ENCODE measurements at regions not wholly inside any gene's neighbourhood (a gene's known extent, or its start where the extent isn't known, plus 50 kb on each side); places are given as distances from the start of the nearest gene placed in this dataset.

DNA sequence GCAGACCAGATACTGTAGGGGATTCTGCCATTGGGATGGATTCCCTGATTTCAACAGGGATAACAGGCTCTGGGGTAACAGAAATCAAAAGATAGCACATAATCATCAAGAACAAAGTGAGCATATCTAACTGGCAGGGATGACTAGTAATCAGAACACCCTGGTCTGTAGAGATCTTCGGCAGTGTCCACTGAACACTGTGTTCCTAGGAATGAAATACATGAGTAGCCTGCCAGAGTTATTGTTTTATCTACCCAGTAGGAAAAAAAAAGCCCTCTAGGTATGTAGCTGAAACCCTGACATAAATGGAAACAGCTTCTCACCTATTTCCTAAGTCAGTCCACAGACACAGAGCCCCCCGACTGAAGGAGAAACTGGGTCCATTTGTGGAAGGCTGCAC is 340.3 kb upstream of the ZNF385D start:
- intact Hi-C loops (cut with DNase I): no loop called here
- DNase-seq (ENCODE audit: low spot score): no peak

DNA sequence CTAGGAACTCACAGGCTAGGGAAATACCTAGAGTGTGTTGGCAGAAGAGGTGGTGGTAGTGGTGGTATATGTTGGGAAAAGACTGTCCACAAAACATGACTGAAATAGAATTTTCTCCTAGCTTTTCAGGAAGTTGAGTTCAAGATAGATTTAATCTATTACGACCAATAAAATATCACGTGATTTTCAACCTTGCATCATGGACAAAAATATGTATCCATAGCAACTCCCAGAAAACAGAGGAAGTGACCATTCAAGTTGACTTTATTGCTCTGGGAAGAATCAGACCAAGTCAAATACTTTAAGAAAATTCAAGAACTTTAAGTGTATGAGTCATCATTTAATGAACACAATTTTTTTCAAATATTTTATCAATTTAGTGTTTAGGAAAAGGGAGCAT is 347.0 kb upstream of the ZNF385D start:
- intact Hi-C loops (cut with DNase I): no loop called here

DNA sequence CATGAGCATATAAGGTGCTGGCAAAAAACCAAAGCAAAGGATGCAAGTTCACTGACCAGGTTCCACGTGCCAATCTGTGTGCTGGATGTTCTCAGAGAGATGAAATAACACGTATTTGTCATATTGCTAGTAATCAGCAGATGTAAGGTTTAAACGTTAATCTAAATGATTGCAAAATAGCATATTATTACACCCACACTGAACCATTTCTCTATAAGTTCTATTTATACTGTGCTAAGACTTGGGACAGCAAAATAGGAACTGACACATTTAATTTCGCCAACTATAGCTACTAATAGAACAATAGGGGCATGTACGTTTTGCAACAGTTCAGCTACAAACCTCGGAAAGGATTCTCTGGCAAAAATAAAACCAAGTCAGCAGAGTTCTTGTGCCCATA is 350.3 kb upstream of the ZNF385D start:
- DNase-seq (ENCODE audit: low spot score): no peak
- intact Hi-C loops (cut with DNase I): no loop called here

More for the DNA sequence above, 347.0 kb upstream of the ZNF385D start:
- no peak for DNase-seq (ENCODE audit: low spot score)

DNA sequence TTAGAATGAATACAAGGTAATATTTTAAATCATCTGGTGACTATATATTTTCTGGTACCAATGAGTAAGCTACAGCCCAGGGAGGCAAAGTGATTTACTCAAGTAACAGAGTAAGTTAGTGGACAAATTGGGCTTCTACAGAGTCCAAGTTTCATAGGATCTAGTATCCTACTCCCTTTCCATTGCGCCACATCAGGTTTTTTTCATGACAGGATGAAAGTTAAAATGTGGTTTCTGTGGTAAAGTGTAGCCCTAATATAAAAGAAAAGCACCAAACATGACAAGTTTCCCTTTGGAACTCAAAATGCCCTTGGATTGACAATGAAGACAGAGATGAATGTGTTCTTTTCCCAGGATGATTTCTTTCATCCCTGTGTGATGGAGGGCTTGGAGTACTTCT is 350.8 kb upstream of the ZNF385D start:
- no peak for DNase-seq (ENCODE audit: low spot score)
- intact Hi-C loops (cut with DNase I): no loop called here

DNA sequence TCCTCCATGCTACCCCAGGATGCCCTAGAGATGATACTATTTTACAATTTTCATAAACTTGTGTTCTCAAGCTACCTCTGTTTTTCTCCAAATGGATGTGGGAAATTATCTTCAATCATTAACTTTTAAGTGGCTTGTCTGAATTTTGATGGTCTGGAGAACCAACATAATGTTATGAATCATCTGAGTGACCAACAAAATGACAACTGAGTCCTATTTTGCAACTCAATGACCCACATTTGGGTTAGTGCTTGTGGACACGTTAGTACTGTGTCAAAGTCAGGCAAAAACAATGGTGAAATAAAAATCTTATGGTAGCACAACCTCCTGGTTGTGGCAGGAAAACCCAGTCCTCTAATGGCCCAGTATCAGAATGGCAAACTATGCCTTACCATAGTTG is 352.4 kb upstream of the ZNF385D start:
- DNase-seq (ENCODE audit: low spot score): no peak
- intact Hi-C loops (cut with DNase I): no loop called here

- no peak for DNase-seq (ENCODE audit: low spot score)
- intact Hi-C loops (cut with DNase I): no loop called here
Measured at GRCh38 chr3:22106213-22106896, 355.3 kb upstream of the ZNF385D start.

DNA sequence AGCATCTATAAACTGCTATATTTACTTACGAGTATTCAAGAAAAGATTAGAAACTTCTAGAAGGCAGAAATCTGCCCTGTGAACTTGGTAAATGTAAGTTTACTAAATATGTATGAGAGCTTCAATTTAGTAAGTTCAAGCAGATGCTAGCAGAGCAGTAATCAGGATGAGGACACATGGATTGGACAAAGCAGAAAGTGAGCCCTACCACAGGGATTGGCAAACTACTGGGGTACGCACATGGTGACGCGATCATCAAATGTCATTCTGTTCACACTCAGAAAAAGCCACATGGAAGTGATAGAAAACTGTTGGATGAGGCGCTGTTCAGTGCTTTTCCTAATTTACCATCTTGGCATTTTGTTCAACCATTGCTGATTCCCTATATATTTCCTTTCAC is 360.2 kb upstream of the ZNF385D start:
- intact Hi-C loops (cut with DNase I): loop anchor here (10.0 kb wide), 1 partner anchor 1766 kb away; no protein-coding TSS in a partner anchor
- DNase-seq (ENCODE audit: low spot score): no peak

DNA sequence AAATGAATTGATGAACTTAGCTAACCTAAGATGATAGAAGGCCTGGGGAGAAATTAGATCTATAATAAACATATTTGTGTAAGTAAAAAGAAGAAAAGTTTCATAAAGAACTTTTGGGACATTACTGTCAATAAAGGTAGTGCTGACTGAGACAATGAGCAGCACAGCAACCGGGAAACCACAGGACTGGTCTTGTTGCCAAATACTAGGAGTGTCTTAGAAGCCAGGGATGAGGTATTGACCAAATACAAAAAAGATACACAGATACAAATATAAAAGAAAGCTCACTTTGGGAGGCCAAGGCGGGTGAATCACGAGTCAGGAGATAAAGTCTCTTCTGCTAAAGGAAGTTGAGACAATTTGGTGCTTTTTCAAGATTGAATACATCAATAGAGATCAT is 362.4 kb upstream of the ZNF385D start:
- intact Hi-C loops (cut with DNase I): loop anchor here (10.0 kb wide), 1 partner anchor 1769 kb away; no protein-coding TSS in a partner anchor

GRCh38 chr3:22115581-22115980 is 364.6 kb upstream of the ZNF385D start:
- intact Hi-C loops (cut with DNase I): loop anchor here (5.0 to 10.0 kb wide), 2 partner anchors 363 to 1771 kb away; partner anchors contain the start of gene ZNF385D
- no peak for DNase-seq (ENCODE audit: low spot score)

More for the DNA sequence above, 362.4 kb upstream of the ZNF385D start:
- DNase-seq (ENCODE audit: low spot score): no peak

DNA sequence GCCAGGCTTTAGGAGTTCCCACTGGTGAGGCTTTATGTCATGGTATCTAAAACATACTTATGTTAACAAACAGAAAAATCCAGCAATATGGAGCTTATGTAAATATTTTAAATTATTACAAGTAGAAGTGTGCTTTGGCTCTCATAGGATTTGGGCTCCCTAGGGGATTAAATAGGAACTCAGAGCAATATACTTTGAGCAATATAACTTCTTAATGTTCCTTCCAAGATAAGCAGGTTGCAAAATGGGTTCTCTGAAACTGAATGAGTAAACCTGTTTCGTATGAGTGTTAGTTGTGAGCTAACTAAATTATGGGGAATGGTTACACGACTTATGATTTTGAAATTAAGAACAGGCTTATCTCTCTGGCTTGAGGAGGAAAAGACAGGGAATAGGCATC is 366.1 kb upstream of the ZNF385D start:
- intact Hi-C loops (cut with DNase I): loop anchor here (5.0 to 10.0 kb wide), 2 partner anchors 365 to 1772 kb away; partner anchors contain the start of gene ZNF385D
- no peak for DNase-seq (ENCODE audit: low spot score)

GRCh38 chr3:22117751-22118346 is 366.8 kb upstream of the ZNF385D start:
- intact Hi-C loops (cut with DNase I): loop anchor here (5.0 to 10.0 kb wide), 2 partner anchors 366 to 1773 kb away; partner anchors contain the start of gene ZNF385D
- DNase-seq (ENCODE audit: low spot score): no peak

GRCh38 chr3:22118542-22118941 is 367.5 kb upstream of the ZNF385D start:
- intact Hi-C loops (cut with DNase I): loop anchor here (5.0 to 10.0 kb wide), 2 partner anchors 366 to 1774 kb away; partner anchors contain the start of gene ZNF385D
- DNase-seq (ENCODE audit: low spot score): no peak

DNA sequence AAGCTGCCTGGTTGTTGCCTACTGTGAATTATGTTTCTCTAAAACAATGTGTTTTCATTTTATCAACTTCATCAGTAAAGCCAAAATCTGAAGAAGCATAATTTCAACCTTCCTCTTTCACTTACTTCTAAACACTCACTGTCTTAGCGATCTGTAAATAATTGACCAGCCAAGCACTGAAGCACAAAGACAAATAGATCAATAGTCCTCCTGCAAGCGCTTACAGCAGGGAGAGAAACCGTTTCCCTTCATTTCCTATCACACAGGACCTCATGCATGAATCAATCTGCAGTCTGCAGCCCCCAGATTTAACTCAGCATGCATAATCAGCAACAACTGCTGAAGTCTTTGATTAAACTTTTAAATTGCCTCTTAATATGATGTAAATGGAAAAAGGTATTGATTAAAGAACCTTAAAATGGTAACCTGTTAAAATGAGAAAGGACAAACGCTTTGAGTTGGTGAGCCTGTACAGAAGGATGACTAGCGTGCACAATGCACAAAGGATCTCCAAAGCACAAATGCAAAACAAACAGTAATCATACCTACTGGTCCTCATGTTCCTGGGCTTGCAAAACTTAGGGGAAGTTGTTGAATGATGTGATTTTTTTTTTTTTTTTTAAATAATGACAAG is 370.2 kb upstream of the ZNF385D start:
- intact Hi-C loops (cut with DNase I): no loop called here
- no peak for DNase-seq (ENCODE audit: low spot score)

DNA sequence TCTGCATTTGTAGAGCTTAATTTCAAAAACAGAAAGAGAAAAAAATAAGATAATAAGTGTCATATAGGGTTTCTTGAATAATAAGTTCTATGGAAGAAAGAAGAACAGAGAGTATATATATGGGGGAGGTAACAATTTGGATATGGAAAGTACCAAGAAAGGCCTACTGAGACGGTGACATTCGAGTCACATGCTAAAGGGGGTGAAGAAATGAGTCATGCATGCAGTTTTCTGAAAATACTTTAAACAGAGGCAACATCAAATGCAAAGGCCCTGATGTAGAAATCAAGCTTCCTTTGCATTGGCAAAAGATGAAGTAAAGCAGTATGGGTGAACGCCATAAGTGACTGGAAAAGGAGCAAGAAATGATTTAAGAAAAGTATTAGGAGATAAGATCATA is 371.6 kb upstream of the ZNF385D start:
- no peak for DNase-seq (ENCODE audit: low spot score)
- intact Hi-C loops (cut with DNase I): no loop called here

GRCh38 chr3:22129101-22129500 is 378.1 kb upstream of the ZNF385D start:
- intact Hi-C loops (cut with DNase I): no loop called here
- DNase-seq (ENCODE audit: low spot score): no peak

DNA sequence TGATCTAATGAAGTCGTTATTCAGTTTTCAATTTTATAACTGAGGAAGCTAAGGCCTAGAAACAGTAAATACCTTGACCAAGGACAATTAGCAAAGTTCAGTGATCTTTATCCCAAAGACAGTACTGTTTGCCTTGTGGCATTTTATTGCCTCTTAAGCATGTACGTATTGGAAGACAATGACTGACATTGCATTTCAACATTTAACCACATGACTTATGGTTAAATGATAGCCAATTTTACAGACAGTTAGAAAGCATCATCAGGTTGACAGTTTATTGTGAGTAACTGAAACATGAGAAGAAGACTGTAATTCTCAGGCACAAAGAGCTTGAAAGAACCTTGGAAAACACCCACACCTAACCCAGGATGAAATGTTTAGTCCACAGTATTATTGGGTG is 390.8 kb upstream of the ZNF385D start:
- intact Hi-C loops (cut with DNase I): no loop called here
- DNase-seq (ENCODE audit: low spot score): no peak

DNA sequence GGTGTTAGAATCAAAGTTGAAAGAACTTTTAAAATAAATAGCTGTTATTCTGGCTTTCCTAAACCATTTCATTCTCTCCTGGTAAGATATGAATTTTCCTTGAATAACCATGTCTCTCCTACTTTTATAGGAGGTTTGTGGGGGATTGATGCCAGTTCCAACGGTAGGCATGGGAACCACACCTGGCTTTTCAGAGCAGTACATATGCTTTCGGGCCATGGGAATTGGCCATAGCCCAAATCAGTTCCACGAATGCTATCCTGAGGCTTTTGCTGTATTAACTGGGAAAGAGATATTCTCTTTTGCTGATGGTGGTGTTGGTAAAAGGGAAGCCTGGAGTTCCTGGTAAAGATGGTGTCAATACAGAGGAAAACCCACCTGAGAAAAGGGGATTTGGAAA is 396.2 kb upstream of the ZNF385D start:
- intact Hi-C loops (cut with DNase I): no loop called here
- no peak for DNase-seq (ENCODE audit: low spot score)

DNA sequence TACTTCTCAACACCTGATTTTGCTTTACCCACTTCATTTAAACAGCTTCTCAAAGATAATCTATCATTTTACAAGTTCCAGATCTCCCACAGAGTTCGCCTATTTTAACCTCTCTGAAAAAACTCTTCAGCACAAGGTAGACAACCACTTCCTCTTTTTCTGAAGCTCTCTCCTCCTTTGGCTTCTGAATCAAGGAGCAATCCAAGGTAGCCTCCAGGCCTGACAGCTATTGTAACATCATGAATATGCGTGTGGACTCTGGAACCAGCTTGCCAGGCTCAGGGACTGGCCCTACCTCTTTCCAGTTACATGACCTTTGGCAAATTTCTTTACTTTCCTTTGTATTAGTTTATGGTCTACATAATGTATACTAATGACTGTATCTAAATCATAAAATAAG is 405.9 kb upstream of the ZNF385D start:
- DNase-seq (ENCODE audit: low spot score): no peak
- intact Hi-C loops (cut with DNase I): no loop called here

GRCh38 chr3:22157848-22158247 is 406.8 kb upstream of the ZNF385D start:
- DNase-seq (ENCODE audit: low spot score): no peak
- intact Hi-C loops (cut with DNase I): no loop called here

- no peak for DNase-seq (ENCODE audit: low spot score)
- intact Hi-C loops (cut with DNase I): no loop called here
Measured at GRCh38 chr3:22159004-22159695, 408.1 kb upstream of the ZNF385D start.

Measured in cardiac septum (tissue), 1 donor.